ENCODE measurements at regions not wholly inside any gene's neighbourhood (a gene's known extent, or its start where the extent isn't known, plus 50 kb on each side); places are given as distances from the start of the nearest gene placed in this dataset.

DNA sequence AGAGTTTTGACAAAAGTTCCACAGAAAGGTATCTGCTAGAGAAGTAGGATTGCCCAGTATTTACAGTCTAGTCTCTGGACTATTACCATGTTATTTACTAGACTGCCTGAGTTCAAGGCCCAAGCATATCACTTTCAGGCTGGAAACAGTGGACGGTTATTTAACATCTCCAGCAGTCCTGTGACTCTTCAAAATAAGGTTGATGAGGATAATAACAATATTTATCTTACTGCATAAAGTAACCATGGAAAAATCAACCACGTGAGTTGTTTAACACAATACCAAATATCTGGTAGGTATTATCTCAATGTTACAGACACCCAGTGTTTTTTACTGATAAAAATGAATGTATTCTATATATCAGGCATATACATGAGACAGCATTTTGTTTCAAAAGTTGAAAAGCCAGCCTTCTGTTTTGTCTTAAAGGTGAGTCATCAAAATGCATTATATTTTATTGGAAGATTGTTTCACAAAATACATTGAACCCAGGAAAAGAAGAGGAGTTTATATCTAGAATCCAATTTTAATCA, 535.8 kb downstream of the TBL1XR1 start:
- ChIA-PET CTCF (no interaction called here), POLR2A (no interaction called here)
- H3K27me3 ChIP-seq (ENCODE audit: insufficient read depth): no peaks in the 10 kb centered on the region
- no peaks in the 10 kb centered on the region for H3K36me3 ChIP-seq (replicated peaks in 1 of 2; ENCODE audit: control insufficient read depth in 1 of 2, insufficient read depth in 2 of 2, low read length in 1 of 2)
- no peak overlapping the region for H3K4me2 ChIP-seq
- H3K4me3 ChIP-seq (ENCODE audit: low read depth in 2 of 2, low read length in 1 of 2): no peak overlapping the region
- no peaks in the 10 kb centered on the region for H3K79me2 ChIP-seq (ENCODE audit: insufficient read depth)
- H2AFZ ChIP-seq (ENCODE audit: low read depth): no peak overlapping the region
- no peak for DNase-seq
- TF ChIP-seq, protein P1, sequence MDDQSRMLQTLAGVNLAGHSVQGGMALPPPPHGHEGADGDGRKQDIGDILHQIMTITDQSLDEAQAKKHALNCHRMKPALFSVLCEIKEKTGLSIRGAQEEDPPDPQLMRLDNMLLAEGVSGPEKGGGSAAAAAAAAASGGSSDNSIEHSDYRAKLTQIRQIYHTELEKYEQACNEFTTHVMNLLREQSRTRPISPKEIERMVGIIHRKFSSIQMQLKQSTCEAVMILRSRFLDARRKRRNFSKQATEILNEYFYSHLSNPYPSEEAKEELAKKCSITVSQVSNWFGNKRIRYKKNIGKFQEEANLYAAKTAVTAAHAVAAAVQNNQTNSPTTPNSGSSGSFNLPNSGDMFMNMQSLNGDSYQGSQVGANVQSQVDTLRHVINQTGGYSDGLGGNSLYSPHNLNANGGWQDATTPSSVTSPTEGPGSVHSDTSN (IDR thresholded peaks at IDR 0.05): no peak
- TF ChIP-seq TAF1 (IDR thresholded peaks at IDR 0.05; ENCODE audit: borderline replicate concordance, low read depth, low read length) (no peak), SMC3 (IDR thresholded peaks at IDR 0.05; ENCODE audit: low read depth, low read length) (no peak), SIN3A (IDR thresholded peaks at IDR 0.05; ENCODE audit: borderline replicate concordance, low read depth, low read length) (no peak), IRF3 (IDR thresholded peaks at IDR 0.05; ENCODE audit: low read depth, low read length) (no peak), RFX5 (IDR thresholded peaks at IDR 0.05; ENCODE audit: low read length) (no peak), CHD2 (IDR thresholded peaks at IDR 0.05; ENCODE audit: low read length, partially characterized antibody) (no peak), TEAD4 (IDR thresholded peaks at IDR 0.05; ENCODE audit: borderline replicate concordance, insufficient read depth) (no peak), REST (IDR thresholded peaks at IDR 0.05; ENCODE audit: low read depth, low read length) (no peak), TCF12 (IDR thresholded peaks at IDR 0.05) (no peak)
- H4K20me1 ChIP-seq (ENCODE audit: insufficient read depth): no peaks in the 10 kb centered on the region
- H3K9ac ChIP-seq: no peak overlapping the region
- 40% methylated on average over 2 of the region's 2 CpGs for WGBS (ENCODE audit: low lambda C conversion rate)
- no peaks in the 10 kb centered on the region for H3K9me3 ChIP-seq
- peaks cover 0 to 5% of the 10 kb centered on the region in 2 experiments; a peak in 2 of 4 replicates for H3K4me1 ChIP-seq (ENCODE audit: control insufficient read depth in 1 of 2, insufficient read depth in 2 of 2, low read depth in 1 of 2, low read length in 1 of 2)
- H3K9me2 ChIP-seq: no peaks in the 10 kb centered on the region
- no peak overlapping the region for H3K27ac ChIP-seq (ENCODE audit: low read depth in 2 of 2, low read length in 1 of 2)
- H3F3A ChIP-seq (replicated peaks; ENCODE audit: insufficient read depth): no peaks in the 10 kb centered on the region

Measured in SK-N-SH (cell line).